ENCODE measurements at regions not wholly inside any gene's neighbourhood (a gene's known extent, or its start where the extent isn't known, plus 50 kb on each side); places are given as distances from the start of the nearest gene placed in this dataset.
"Not testable (repeated sequence)": the region's sequence is repeated elsewhere in the genome, so short reads cannot be mapped to it uniquely, and the experiment has no call there.

- not testable (repeated sequence) for TF ChIP-seq CTCF (IDR thresholded peaks at IDR 0.05; ENCODE audit: poor library complexity, severe bottlenecking); POLR2AphosphoS5 (IDR thresholded peaks at IDR 0.05)
These were observed 130.9 kb downstream of the LAT start for GRCh38 chr16:29115802-29116141.
